ENCODE measurements at regions not wholly inside any gene's neighbourhood (a gene's known extent, or its start where the extent isn't known, plus 50 kb on each side); places are given as distances from the start of the nearest gene placed in this dataset.
A peak's percentile ranks its signal among the peaks of the same experiment; 100 is the strongest.
"Not testable (repeated sequence)": the region's sequence is repeated elsewhere in the genome, so short reads cannot be mapped to it uniquely, and the experiment has no call there.

DNA sequence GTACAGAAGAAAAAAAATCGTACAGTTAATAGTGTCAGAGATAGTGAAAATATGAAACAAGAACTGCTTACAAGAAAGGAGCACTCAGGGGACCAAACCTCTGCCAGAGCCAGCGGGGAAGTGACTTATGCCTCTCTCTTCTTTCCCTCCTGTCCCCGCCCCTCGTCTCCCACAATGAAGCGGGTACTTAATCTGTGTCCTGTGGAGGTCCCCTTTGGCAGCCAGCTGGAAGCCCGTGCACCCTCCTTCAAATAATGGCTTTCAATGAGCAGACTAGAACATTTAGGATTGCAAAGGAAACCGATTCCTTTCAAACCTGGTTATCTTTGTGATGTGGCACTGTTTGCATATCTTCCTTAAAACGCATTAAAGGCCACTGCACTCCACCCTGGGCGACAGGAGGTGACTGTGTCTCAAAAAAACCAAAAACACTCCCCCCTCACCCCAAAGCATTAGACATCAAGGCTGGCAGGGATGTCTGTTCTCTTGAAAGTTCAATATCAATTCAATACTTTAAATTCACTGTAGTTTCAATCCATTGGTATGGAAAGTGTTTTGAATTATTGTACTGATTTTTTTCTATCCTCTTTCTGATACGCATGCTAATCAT, 51.7 kb downstream of the PPIAL4C start:
- H3K27me3 Mint-ChIP-seq; CTCF ChIA-PET; ATAC-seq; H3K36me3 Mint-ChIP-seq; H3K9me3 Mint-ChIP-seq (ENCODE audit: low read depth): not testable (repeated sequence)
- Mint-ChIP-seq H3K27ac (peak overlapping the region; percentile 99), H3K4me1 (peaks cover 23% of the 10 kb centered on the region), H3K4me3 (peak overlapping the region; percentile 79)
- peak; percentile 46 for DNase-seq

- peaks cover 22% of the 10 kb centered on the region for H3K4me1 Mint-ChIP-seq
- peak overlapping the region; percentile 79 for H3K4me3 Mint-ChIP-seq
- H3K27ac Mint-ChIP-seq: peak overlapping the region; percentile 99
- ATAC-seq (peak; percentile 91), DNase-seq (peak; percentile 96)
- CTCF ChIA-PET; H3K9me3 Mint-ChIP-seq (ENCODE audit: low read depth); H3K27me3 Mint-ChIP-seq; H3K36me3 Mint-ChIP-seq: not testable (repeated sequence)
These were observed 52.9 kb downstream of the PPIAL4C start for GRCh38 chr1:149636286-149637122.

DNA sequence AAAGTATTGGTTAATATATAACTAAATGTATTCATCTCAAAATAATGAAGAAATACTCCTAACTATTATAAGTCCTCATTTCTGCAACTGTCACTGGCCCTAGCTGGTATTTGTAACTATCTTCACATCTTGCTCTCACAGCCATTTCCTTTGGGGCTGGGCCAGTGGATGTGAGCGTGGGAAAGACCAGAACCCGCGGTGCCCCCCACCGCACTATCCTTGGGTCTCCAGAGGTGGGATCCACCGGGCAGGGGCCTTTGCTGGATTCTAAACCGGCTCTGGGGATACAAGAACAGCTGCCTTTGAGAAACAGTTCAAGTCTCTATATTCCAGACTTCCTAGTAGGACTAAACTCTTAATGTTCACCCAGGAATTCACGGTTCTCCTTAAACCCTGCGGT, 54.8 kb downstream of the PPIAL4C start:
- CTCF ChIA-PET; H3K4me3 Mint-ChIP-seq; H3K27ac Mint-ChIP-seq; ATAC-seq; H3K9me3 Mint-ChIP-seq (ENCODE audit: low read depth); DNase-seq; H3K27me3 Mint-ChIP-seq; H3K36me3 Mint-ChIP-seq: not testable (repeated sequence)
- peaks cover 22% of the 10 kb centered on the region for H3K4me1 Mint-ChIP-seq

DNA sequence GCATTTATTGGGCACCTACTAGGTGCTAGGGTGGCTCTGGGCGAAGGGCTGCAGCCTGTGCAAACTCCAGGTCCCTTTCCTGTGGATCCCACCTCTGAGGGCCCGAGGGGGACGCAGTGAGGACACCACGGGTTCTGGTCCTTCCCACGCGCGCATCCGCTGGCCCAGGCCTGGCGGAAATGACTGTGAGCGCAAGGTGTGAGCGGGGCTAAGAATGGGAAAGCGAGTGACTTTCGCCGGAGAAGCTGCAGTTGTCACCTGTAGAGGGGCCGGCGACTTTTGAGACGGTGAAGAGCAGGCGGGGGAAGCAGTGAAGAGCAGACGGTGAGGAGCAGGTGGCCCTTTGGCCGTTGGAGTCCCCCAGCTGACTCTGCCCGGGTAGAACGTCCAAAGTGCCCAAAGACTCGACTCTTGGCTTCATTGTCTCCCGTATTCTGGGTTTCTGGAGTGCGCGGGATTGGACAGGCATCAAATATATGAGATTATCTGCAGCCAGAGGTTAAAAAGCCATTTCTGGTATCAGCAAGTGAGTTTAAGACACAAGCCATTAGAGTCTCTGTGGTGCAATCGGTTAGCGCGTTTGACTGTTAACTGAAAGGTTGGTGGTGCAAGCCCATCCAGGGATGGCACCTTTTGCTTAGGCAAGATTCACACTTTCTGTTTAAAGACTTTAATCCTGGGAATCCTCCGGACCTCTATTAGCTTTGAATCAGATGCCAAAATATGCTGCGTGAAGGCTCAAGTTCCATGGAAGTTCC, 55.4 kb downstream of the PPIAL4C start:
- H3K36me3 Mint-ChIP-seq; H3K4me3 Mint-ChIP-seq; DNase-seq; H3K9me3 Mint-ChIP-seq (ENCODE audit: low read depth); H3K27ac Mint-ChIP-seq; CTCF ChIA-PET; H3K27me3 Mint-ChIP-seq; ATAC-seq: not testable (repeated sequence)
- peaks cover 16% of the 10 kb centered on the region for H3K4me1 Mint-ChIP-seq

- CTCF ChIA-PET; H3K27ac Mint-ChIP-seq; ATAC-seq; H3K9me3 Mint-ChIP-seq (ENCODE audit: low read depth); DNase-seq; H3K36me3 Mint-ChIP-seq; H3K27me3 Mint-ChIP-seq; H3K4me3 Mint-ChIP-seq: not testable (repeated sequence)
- peaks cover 14% of the 10 kb centered on the region for H3K4me1 Mint-ChIP-seq
These were observed 57.5 kb downstream of the PPIAL4C start for GRCh38 chr1:149641179-149641578.

DNA sequence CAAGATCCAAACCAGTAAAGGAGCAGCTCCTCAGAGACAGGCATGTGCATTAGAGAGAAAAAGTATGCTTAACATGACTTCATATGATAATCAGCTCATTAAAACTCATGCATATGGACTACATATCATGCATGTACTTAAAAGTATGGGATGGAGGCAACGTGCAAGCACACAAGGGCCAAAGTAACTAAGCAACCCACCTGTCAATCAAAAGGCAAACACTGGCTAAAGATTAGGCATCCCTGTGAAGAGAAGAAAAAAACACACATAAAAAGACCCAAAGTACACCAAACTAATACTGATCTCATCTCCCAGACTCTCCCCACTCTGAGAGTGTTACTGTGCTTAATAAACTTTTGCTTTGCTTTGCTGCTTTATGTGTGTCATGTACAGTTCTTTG, 61.2 kb downstream of the PPIAL4C start:
- H3K27me3 Mint-ChIP-seq; H3K9me3 Mint-ChIP-seq (ENCODE audit: low read depth); DNase-seq; ATAC-seq; H3K4me3 Mint-ChIP-seq; H3K4me1 Mint-ChIP-seq; H3K27ac Mint-ChIP-seq; CTCF ChIA-PET; H3K36me3 Mint-ChIP-seq: not testable (repeated sequence)

- Mint-ChIP-seq H3K27ac (peak overlapping the region; percentile 46), H3K4me3 (peak overlapping the region; percentile 75)
- CTCF ChIA-PET; H3K27me3 Mint-ChIP-seq; H3K4me1 Mint-ChIP-seq; H3K9me3 Mint-ChIP-seq (ENCODE audit: low read depth); H3K36me3 Mint-ChIP-seq; DNase-seq: not testable (repeated sequence)
- peak; percentile 68 for ATAC-seq
These were observed 62.8 kb downstream of the PPIAL4C start for GRCh38 chr1:149646360-149647017.

DNA sequence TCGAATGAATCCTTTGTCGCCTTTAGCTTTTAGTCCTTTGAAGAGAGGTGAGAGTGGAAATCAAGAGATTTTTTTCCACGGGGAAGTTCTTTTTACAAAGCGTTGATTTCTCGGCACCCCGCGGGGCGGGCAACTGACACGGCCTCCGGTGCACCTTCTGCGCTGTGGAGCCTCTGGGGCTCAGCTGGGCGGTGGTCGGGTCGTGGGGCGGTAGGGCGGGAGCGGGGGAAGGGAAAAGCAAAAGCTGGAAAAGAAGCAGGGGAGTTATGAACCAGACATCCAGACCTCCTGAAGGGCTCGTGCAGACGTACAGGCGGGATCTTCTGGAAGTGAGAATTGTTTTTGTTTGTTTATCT, 63.3 kb downstream of the PPIAL4C start:
- H3K27me3 Mint-ChIP-seq; ATAC-seq; H3K36me3 Mint-ChIP-seq; DNase-seq; H3K9me3 Mint-ChIP-seq (ENCODE audit: low read depth); H3K4me1 Mint-ChIP-seq; CTCF ChIA-PET; H3K27ac Mint-ChIP-seq: not testable (repeated sequence)
- H3K4me3 Mint-ChIP-seq: peak overlapping the region; percentile 75

DNA sequence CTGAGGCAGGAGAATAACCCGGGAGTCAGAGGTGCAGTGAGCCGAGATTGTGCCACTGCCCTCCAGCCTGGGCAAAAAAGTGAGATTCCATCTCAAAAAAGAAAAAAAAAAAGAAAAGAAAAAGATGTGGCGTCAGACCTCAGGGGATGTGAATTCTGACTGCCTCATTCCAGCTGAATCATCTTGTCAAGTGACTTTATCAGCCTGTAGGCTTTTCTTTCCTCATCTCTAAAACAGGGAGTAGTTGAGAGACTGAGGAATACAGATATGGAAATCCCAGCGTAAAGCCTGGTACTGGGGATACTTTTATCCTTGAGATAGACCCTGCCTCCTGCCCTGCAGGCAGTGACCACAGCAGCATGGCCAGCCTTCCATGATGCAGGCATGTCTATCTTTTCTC, 74.1 kb downstream of the PPIAL4C start:
- H3K36me3 Mint-ChIP-seq; H3K4me1 Mint-ChIP-seq; DNase-seq; ATAC-seq; CTCF ChIA-PET; H3K27ac Mint-ChIP-seq; H3K9me3 Mint-ChIP-seq (ENCODE audit: low read depth); H3K27me3 Mint-ChIP-seq; H3K4me3 Mint-ChIP-seq: not testable (repeated sequence)

DNA sequence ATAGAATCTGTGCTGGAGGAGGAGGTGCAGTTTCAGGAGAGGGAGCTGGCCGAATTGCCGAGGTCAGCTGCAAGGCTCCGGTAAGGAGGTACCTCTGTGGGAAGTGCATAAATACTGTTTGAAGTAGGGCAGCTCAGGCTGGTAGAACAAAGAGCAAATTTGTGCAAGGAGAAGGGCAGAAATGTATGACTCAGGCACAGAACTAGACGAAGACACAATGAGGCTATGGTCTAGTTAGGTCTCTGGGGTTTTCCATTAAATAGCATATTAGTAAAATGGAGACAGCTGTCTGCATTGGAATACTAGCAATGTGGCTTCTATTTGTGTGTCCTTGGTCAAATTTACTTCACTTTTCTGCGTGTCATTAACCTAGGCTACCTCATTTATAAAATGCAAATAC, 74.5 kb downstream of the PPIAL4C start:
- CTCF ChIA-PET; H3K9me3 Mint-ChIP-seq (ENCODE audit: low read depth); H3K27ac Mint-ChIP-seq; DNase-seq; ATAC-seq; H3K36me3 Mint-ChIP-seq; H3K27me3 Mint-ChIP-seq; H3K4me3 Mint-ChIP-seq; H3K4me1 Mint-ChIP-seq: not testable (repeated sequence)

DNA sequence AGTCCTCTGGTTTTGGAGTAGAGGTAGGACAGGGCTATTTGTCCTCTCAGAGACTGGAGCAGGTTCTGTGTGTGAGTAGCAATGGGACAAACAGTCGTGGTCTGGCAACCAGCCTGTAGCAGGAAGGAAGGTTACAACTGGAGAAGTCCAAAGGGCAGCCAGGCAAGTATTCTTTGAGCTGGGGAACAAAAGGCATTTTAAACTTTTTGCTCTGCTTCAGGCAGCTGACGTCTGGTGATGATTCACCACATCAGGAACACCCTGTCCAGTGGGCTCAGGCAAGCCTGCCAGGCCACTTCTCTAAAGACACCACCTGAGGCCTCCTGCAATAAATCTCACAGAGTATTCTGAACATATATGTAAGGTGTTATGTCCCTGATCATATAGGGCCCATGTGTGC, 81.0 kb downstream of the PPIAL4C start:
- H3K4me3 Mint-ChIP-seq; H3K27ac Mint-ChIP-seq; H3K9me3 Mint-ChIP-seq (ENCODE audit: low read depth); ATAC-seq; H3K27me3 Mint-ChIP-seq; DNase-seq; H3K4me1 Mint-ChIP-seq; CTCF ChIA-PET; H3K36me3 Mint-ChIP-seq: not testable (repeated sequence)

GRCh38 chr1:149665033-149665432, 81.4 kb downstream of the PPIAL4C start:
- CTCF ChIA-PET; H3K9me3 Mint-ChIP-seq (ENCODE audit: low read depth); H3K27ac Mint-ChIP-seq; H3K27me3 Mint-ChIP-seq; H3K4me1 Mint-ChIP-seq; H3K36me3 Mint-ChIP-seq; ATAC-seq; DNase-seq; H3K4me3 Mint-ChIP-seq: not testable (repeated sequence)

DNA sequence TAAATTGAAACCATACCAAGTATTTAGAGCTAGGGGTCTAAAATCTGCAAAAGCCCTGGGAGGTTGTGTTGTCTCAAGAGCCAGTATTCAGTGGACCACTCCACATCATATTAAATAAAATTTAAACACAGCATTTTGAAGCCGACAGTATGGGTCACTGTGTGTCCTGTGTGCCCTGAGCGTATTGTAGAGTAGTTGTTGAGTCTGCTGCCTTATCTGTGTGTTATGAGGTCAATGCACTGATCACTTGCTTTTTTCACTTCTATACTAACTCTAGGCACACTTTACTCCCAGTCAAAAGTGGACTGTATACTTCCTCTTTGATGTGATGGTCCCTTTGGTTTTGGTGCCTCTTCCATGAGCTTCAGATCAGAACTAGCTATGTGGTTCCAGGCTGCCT, 81.9 kb downstream of the PPIAL4C start:
- ATAC-seq; H3K9me3 Mint-ChIP-seq (ENCODE audit: low read depth); H3K4me3 Mint-ChIP-seq; DNase-seq; H3K4me1 Mint-ChIP-seq; H3K27me3 Mint-ChIP-seq; CTCF ChIA-PET; H3K36me3 Mint-ChIP-seq; H3K27ac Mint-ChIP-seq: not testable (repeated sequence)

Data from activated CD8-positive, alpha-beta memory T cell treated with anti-CD3 and anti-CD28 coated beads, Interleukin-2, amount 10 ng/mL, durations not matched to agents 7 days and 5 days (primary cell).